ENCODE measurements at regions not wholly inside any gene's neighbourhood (a gene's known extent, or its start where the extent isn't known, plus 50 kb on each side); places are given as distances from the start of the nearest gene placed in this dataset.

GRCh38 chr10:131444286-131444685 lies 132.8 kb upstream of the TCERG1L start:
- ATAC-seq (no peak), DNase-seq (no peak)
- peaks cover 0 to 12% (median 0%) of the 10 kb centered on the region in 3 donors for H3K27me3 ChIP-seq (ENCODE audit: insufficient read depth in 3 of 3, low read length in 2 of 3)
- H3K9me3 ChIP-seq, result no peaks in the 10 kb centered on the region
- TF ChIP-seq CTCF (IDR thresholded peaks at IDR 0.05), result no peak
- H3K4me1 ChIP-seq, result no peaks in the 10 kb centered on the region
- no peak overlapping the region for H3K27ac ChIP-seq
- H3K4me3 ChIP-seq, result no peak overlapping the region
- no peaks in the 10 kb centered on the region for H3K36me3 ChIP-seq (ENCODE audit: insufficient read depth in 1 of 2, low read depth in 1 of 2)
- intact Hi-C loops (cut with DNase I), result no loop called here

- no peak for DNase-seq
- TF ChIP-seq CTCF (IDR thresholded peaks at IDR 0.05), result no peak
- Histone ChIP-seq H3K4me3 (no peak overlapping the region), H3K36me3 (ENCODE audit: insufficient read depth in 1 of 2, low read depth in 1 of 2) (no peaks in the 10 kb centered on the region), H3K9me3 (no peaks in the 10 kb centered on the region), H3K27me3 (ENCODE audit: insufficient read depth in 3 of 3, low read length in 2 of 3) (peaks cover 0 to 6% (median 0%) of the 10 kb centered on the region in 3 donors), H3K27ac (no peak overlapping the region), H3K4me1 (no peaks in the 10 kb centered on the region)
- WGBS, 3 donors, result 26 to 34% (median 28%) methylated on average over 12 of the region's 12 CpGs
- intact Hi-C loops (cut with DNase I), result no loop called here
- ATAC-seq, result no peak
These were observed 133.4 kb upstream of the TCERG1L start for GRCh38 chr10:131444862-131445461.

GRCh38 chr10:131445623-131446022 lies 134.1 kb upstream of the TCERG1L start:
- Histone ChIP-seq H3K9me3 (no peaks in the 10 kb centered on the region), H3K27ac (no peak overlapping the region), H3K4me3 (no peak overlapping the region), H3K36me3 (ENCODE audit: insufficient read depth in 1 of 2, low read depth in 1 of 2) (no peaks in the 10 kb centered on the region), H3K27me3 (ENCODE audit: insufficient read depth in 3 of 3, low read length in 2 of 3) (peaks cover 0 to 6% (median 0%) of the 10 kb centered on the region in 3 donors), H3K4me1 (no peaks in the 10 kb centered on the region)
- no peak for DNase-seq
- WGBS, 3 donors, result 81 to 87% (median 81%) methylated on average over 8 of the region's 8 CpGs
- intact Hi-C loops (cut with DNase I), result no loop called here
- ATAC-seq, result no peak
- TF ChIP-seq CTCF (IDR thresholded peaks at IDR 0.05), result no peak

- DNase-seq, result no peak
- intact Hi-C loops (cut with DNase I), result no loop called here
- no peaks in the 10 kb centered on the region for H3K4me1 ChIP-seq
- no peak overlapping the region for H3K4me3 ChIP-seq
- no peak overlapping the region for H3K27ac ChIP-seq
- 65 to 66% (median 65%) methylated on average over 12 of the region's 12 CpGs for WGBS, 3 donors
- no peaks in the 10 kb centered on the region for H3K9me3 ChIP-seq
- ATAC-seq, result no peak
- no peak for TF ChIP-seq CTCF (IDR thresholded peaks at IDR 0.05)
- H3K36me3 ChIP-seq (ENCODE audit: insufficient read depth in 1 of 2, low read depth in 1 of 2), result no peaks in the 10 kb centered on the region
- H3K27me3 ChIP-seq (ENCODE audit: insufficient read depth in 3 of 3, low read length in 2 of 3), result peaks cover 0 to 6% (median 0%) of the 10 kb centered on the region in 3 donors
These were observed 134.7 kb upstream of the TCERG1L start for GRCh38 chr10:131446171-131446570.

- no peak for TF ChIP-seq CTCF (IDR thresholded peaks at IDR 0.05)
- no peak overlapping the region for H3K4me3 ChIP-seq
- H3K9me3 ChIP-seq, result no peaks in the 10 kb centered on the region
- no peaks in the 10 kb centered on the region for H3K36me3 ChIP-seq (ENCODE audit: insufficient read depth in 1 of 2, low read depth in 1 of 2)
- no peak for ATAC-seq
- 71 to 73% (median 71%) methylated on average over 13 of the region's 13 CpGs for WGBS, 3 donors
- H3K27ac ChIP-seq, result no peak overlapping the region
- H3K4me1 ChIP-seq, result no peaks in the 10 kb centered on the region
- intact Hi-C loops (cut with DNase I), result no loop called here
- H3K27me3 ChIP-seq (ENCODE audit: insufficient read depth in 3 of 3, low read length in 2 of 3), result peaks cover 0 to 20% (median 0%) of the 10 kb centered on the region in 3 donors
- no peak for DNase-seq
These were observed 136.7 kb upstream of the TCERG1L start for GRCh38 chr10:131448171-131448570.
